Gastroesophageal sphincter (tissue), 4 donors: ENCODE measurements at regions not wholly inside any gene's neighbourhood (a gene's known extent, or its start where the extent isn't known, plus 50 kb on each side); places are given as distances from the start of the nearest gene placed in this dataset.

Source experiments
- ATAC-seq: fragments of 150-250 bp; one replicate; pipeline ENCODE4 v1.9.1; 2016; ENCODE audit warnings: mild to moderate bottlenecking, moderate library complexity
- H3K27ac ChIP-seq, 4 donors: fragments of 200-600 bp; sonication (generic) in 3 of 4; 1 replicate in 3 of 4; 2 replicates in 1 of 4; pipeline ENCODE4 v1.5.1; 2016 to 2019
- H3K27me3 ChIP-seq: fragments of 200-600 bp; sonication (generic); one replicate; pipeline ENCODE4 v1.5.1; 2019
- H3K36me3 ChIP-seq, 2 donors: fragments of 200-600 bp; sonication (generic); one replicate each; pipeline ENCODE4 v1.5.1; 2019; ENCODE audit warnings: control low read depth in 1 of 2
- H3K4me1 ChIP-seq, 3 donors: fragments of 200-600 bp; sonication (generic); 1 replicate in 2 of 3; 2 replicates in 1 of 3; pipeline ENCODE4 v1.5.1; 2016 to 2019; ENCODE audit warnings: control low read depth in 2 of 3
- H3K4me3 ChIP-seq, 2 donors: fragments of 200-600 bp; sonication (generic); one replicate each; pipeline ENCODE4 v1.5.1; 2019; ENCODE audit warnings: mild to moderate bottlenecking in 1 of 2, moderate library complexity in 1 of 2
- H3K9me3 ChIP-seq, 3 donors: fragments of 200-600 bp; sonication (generic); one replicate each; pipeline ENCODE4 v1.5.1; 2017 to 2019; ENCODE audit warnings: control low read depth in 2 of 3
- CTCF ChIP-seq, 4 experiments: fragments of 200-600 bp in 2 of 4; fragments of 450-650 bp in 2 of 4; sonication (generic) in 1 of 4; IDR thresholded peaks; one replicate each; pipeline ENCODE4 v1.5.1; 2017 to 2019; ENCODE audit warnings: antibody characterized with exemption in 4 of 4, mild to moderate bottlenecking in 2 of 4, moderate library complexity in 2 of 4
- EP300 ChIP-seq: sonication (generic); formaldehyde crosslinking; IDR thresholded peaks from one replicate; pipeline ENCODE4 v1.6.1; 2017; ENCODE audit warnings: antibody characterized with exemption, mild to moderate bottlenecking
- POLR2A ChIP-seq, 2 donors: fragments of 450-650 bp; IDR thresholded peaks; one replicate each; pipeline ENCODE4 v1.6.1; 2017; ENCODE audit warnings: antibody characterized with exemption in 2 of 2, mild to moderate bottlenecking in 2 of 2, moderate library complexity in 1 of 2
- POLR2AphosphoS5 ChIP-seq: sonication (generic); formaldehyde crosslinking; IDR thresholded peaks from one replicate; pipeline ENCODE4 v1.6.1; 2017; ENCODE audit warnings: antibody characterized with exemption
- WGBS, 2 donors: methylation state at CpG; one replicate each; pipeline ENCODE4 v1.1.5; 2018; ENCODE audit warnings: low coverage in 1 of 2; 5-methylcytosine and 5-hydroxymethylcytosine counted together

GRCh38 chr12:116343331-116343884, 65.9 kb upstream of the MED13L start:
- WGBS, 2 donors, result no CpG with 5 or more reads among the region's 1 CpG
- TF ChIP-seq CTCF (IDR thresholded peaks at IDR 0.05), result no peak
- TF ChIP-seq POLR2A (IDR thresholded peaks at IDR 0.05), result no peak
- TF ChIP-seq POLR2AphosphoS5, result no peak
- TF ChIP-seq EP300, result no peak
- H3K4me1 ChIP-seq, result peaks cover 0 to 16% (median 0%) of the 10 kb centered on the region in 3 donors
- no peak for ATAC-seq
- H3K4me3 ChIP-seq, result no peak overlapping the region
- H3K9me3 ChIP-seq, result peaks cover 0 to 4% (median 0%) of the 10 kb centered on the region in 3 donors
- H3K27ac ChIP-seq, result no peak overlapping the region
- H3K36me3 ChIP-seq, result no peaks in the 10 kb centered on the region
- no peaks in the 10 kb centered on the region for H3K27me3 ChIP-seq

- WGBS, 2 donors, result 29 to 36% methylated on average over 4 to 6 of the region's 6 CpGs
- Histone ChIP-seq H3K27me3 (no peaks in the 10 kb centered on the region), H3K27ac (no peak overlapping the region), H3K4me3 (no peak overlapping the region), H3K4me1 (peaks cover 0 to 16% (median 0%) of the 10 kb centered on the region in 3 donors), H3K9me3 (peaks cover 0 to 4% (median 0%) of the 10 kb centered on the region in 3 donors), H3K36me3 (no peaks in the 10 kb centered on the region)
- TF ChIP-seq POLR2AphosphoS5 (no peak), EP300 (no peak), CTCF (IDR thresholded peaks at IDR 0.05) (no peak), POLR2A (IDR thresholded peaks at IDR 0.05) (no peak)
- no peak for ATAC-seq
These were observed 68.7 kb upstream of the MED13L start for GRCh38 chr12:116346222-116346621.

GRCh38 chr12:116346741-116347140, 69.2 kb upstream of the MED13L start:
- H3K27me3 ChIP-seq, result no peaks in the 10 kb centered on the region
- no peaks in the 10 kb centered on the region for H3K36me3 ChIP-seq
- peak; percentile 62 for ATAC-seq
- TF ChIP-seq POLR2AphosphoS5 (peak; percentile 22), CTCF (IDR thresholded peaks at IDR 0.05) (no peak), POLR2A (IDR thresholded peaks at IDR 0.05) (no peak), EP300 (no peak)
- H3K27ac ChIP-seq, result peak overlapping the region in 1 of 4 donors; percentile 30
- peaks cover 0 to 16% (median 0%) of the 10 kb centered on the region in 3 donors for H3K4me1 ChIP-seq
- peaks cover 0 to 4% (median 0%) of the 10 kb centered on the region in 3 donors for H3K9me3 ChIP-seq
- H3K4me3 ChIP-seq, result no peak overlapping the region
- 13 to 15% methylated on average over 4 of the region's 4 CpGs for WGBS, 2 donors

GRCh38 chr12:116347265-116347664, 69.8 kb upstream of the MED13L start:
- 20 to 82% methylated on average over 1 of the region's 1 CpG for WGBS, 2 donors
- H3K4me3 ChIP-seq, result no peak overlapping the region
- peak overlapping the region in 1 of 4 donors; percentile 30 for H3K27ac ChIP-seq

More at GRCh38 chr12:116347265-116347664, 69.8 kb upstream of the MED13L start:
- TF ChIP-seq CTCF (IDR thresholded peaks at IDR 0.05), result no peak
- TF ChIP-seq EP300, result no peak
- no peak for TF ChIP-seq POLR2A (IDR thresholded peaks at IDR 0.05)
- TF ChIP-seq POLR2AphosphoS5, result no peak
- H3K27me3 ChIP-seq, result no peaks in the 10 kb centered on the region
- peaks cover 0 to 16% (median 0%) of the 10 kb centered on the region in 3 donors for H3K4me1 ChIP-seq
- no peaks in the 10 kb centered on the region for H3K36me3 ChIP-seq
- H3K9me3 ChIP-seq, result peaks cover 0 to 4% (median 0%) of the 10 kb centered on the region in 3 donors
- ATAC-seq, result no peak
